G401.6 (cell line): ENCODE measurements at regions not wholly inside any gene's neighbourhood (a gene's known extent, or its start where the extent isn't known, plus 50 kb on each side); places are given as distances from the start of the nearest gene placed in this dataset.

ENCODE experiments used
- FAIRE-seq: peaks from 2 replicates; lab custom pipeline; 2012; peaks lifted over from hg19 to GRCh38; lab: Jason Lieb, UNC

- no peak for FAIRE-seq
Observed at GRCh38 chr12:92349635-92350034, 204.0 kb upstream of the BTG1 start.

GRCh38 chr12:92342574-92342973 lies 196.9 kb upstream of the BTG1 start:
- no peak for FAIRE-seq

GRCh38 chr12:92341065-92341668 lies 195.5 kb upstream of the BTG1 start:
- no peak for FAIRE-seq

- no peak for FAIRE-seq
Observed at GRCh38 chr12:92340441-92341064, 194.9 kb upstream of the BTG1 start.

- no peak for FAIRE-seq
Observed at GRCh38 chr12:92340003-92340402, 194.4 kb upstream of the BTG1 start.

- no peak for FAIRE-seq
Observed at GRCh38 chr12:92339198-92339821, 193.7 kb upstream of the BTG1 start.

GRCh38 chr12:92338671-92339070 lies 193.0 kb upstream of the BTG1 start:
- FAIRE-seq: no peak

GRCh38 chr12:92338102-92338501 lies 192.5 kb upstream of the BTG1 start:
- FAIRE-seq: no peak

- FAIRE-seq: no peak
Observed at GRCh38 chr12:92337128-92337527, 191.5 kb upstream of the BTG1 start.

GRCh38 chr12:92336641-92337040 lies 191.0 kb upstream of the BTG1 start:
- FAIRE-seq: no peak

GRCh38 chr12:92335831-92336230 lies 190.2 kb upstream of the BTG1 start:
- no peak for FAIRE-seq

- FAIRE-seq: no peak
Observed at GRCh38 chr12:92334552-92334951, 188.9 kb upstream of the BTG1 start.

- no peak for FAIRE-seq
Observed at GRCh38 chr12:92332552-92332951, 186.9 kb upstream of the BTG1 start.

GRCh38 chr12:92331383-92331782 lies 185.7 kb upstream of the BTG1 start:
- no peak for FAIRE-seq

- no peak for FAIRE-seq
Observed at GRCh38 chr12:92330654-92331053, 185.0 kb upstream of the BTG1 start.

GRCh38 chr12:92326877-92327276 lies 181.2 kb upstream of the BTG1 start:
- FAIRE-seq: no peak

GRCh38 chr12:92324849-92325500 lies 179.3 kb upstream of the BTG1 start:
- no peak for FAIRE-seq

GRCh38 chr12:92312463-92312964 lies 166.9 kb upstream of the BTG1 start:
- no peak for FAIRE-seq

- FAIRE-seq: no peak
Observed at GRCh38 chr12:92304371-92305055, 158.9 kb upstream of the BTG1 start.

GRCh38 chr12:92302041-92302829 lies 156.6 kb upstream of the BTG1 start:
- no peak for FAIRE-seq

- FAIRE-seq: no peak
Observed at GRCh38 chr12:92301356-92301755, 155.7 kb upstream of the BTG1 start.

- FAIRE-seq: no peak
Observed at GRCh38 chr12:92300777-92301176, 155.1 kb upstream of the BTG1 start.
